GM18870 (cell line): ENCODE measurements at regions not wholly inside any gene's neighbourhood (a gene's known extent, or its start where the extent isn't known, plus 50 kb on each side); places are given as distances from the start of the nearest gene placed in this dataset.
"Not testable (repeated sequence)": the region's sequence is repeated elsewhere in the genome, so short reads cannot be mapped to it uniquely, and the experiment has no call there.

Experiments used
- ATAC-seq: cut with Tn5 transposase; IDR thresholded peaks from one replicate; pipeline ENCODE4 v1.9.1; 2021; ENCODE audit warnings: moderate library complexity; ENCODE audit not compliant: unreplicated experiment

GRCh38 chr17:70278844-70279462 is 109.6 kb downstream of the KCNJ2 start:
- ATAC-seq, result no peak

DNA sequence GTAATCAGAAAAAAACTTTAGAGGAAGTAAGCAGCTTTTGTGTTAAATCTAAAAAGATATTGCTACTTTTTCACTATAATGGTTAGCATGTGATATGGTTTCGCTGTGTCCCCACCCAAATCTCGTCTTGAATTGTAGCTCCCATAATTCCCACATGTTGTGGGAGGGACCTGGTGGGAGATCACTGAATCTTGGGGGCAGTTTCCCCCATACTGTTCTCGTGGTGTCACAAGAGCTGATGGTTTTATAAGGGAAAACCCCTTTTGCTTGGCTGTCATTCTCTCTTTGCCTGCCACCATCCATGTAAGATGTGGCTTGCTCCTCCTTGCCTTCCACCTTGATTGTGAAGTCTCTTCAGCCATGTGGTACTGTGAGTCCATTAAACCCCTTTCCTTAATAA is 117.1 kb downstream of the KCNJ2 start:
- ATAC-seq, result no peak

DNA sequence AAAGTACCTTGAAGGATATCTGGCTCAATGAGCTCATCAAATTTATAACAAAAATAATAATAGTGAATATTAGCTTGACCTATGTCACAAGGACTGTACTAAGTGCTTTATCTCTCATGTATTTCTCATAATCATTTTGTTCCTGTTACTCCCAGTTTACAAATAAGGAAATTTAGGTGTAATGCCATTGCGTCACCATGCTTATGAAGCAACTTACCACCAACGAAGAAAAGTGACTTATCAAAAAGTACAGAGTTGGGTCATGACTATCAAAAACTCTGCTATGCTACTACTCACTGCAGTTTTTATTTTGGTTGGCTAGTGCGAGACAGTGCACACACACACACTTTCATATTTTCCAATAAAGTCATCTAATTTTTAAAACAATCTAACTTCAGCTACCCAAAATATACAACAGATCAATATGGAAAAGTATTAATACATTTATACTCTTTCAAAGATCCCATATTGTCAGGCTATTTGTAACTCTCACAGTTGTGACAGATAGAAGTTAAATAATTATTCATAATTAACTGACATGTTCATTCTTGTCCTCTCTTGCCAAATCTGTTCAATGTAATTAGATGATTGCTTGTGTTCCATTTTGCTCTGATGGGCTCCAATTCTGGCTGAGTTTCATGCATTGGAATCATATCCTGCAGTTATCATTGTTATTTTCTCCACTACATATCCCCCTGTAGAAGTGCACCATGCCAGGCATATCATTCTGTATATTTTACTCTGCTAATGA is 119.4 kb downstream of the KCNJ2 start:
- no peak for ATAC-seq

DNA sequence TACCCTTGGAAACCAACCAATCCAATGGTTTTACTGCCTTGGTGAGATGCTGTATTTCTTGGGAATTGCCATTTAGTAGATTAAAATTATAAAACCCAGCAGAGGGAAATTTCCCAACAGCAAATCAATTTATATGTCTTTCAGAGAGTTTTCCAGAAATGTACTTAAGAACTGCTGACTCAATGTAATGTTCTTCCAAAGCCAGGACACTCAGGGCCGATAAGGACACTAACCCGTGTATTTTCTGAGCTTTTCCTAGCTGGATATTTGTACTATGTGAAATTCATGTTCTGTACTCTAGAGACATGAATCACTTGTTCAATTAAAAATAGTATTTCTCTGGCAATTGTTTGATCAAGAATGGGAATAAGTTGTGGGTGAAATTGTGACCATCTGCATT is 121.4 kb downstream of the KCNJ2 start:
- ATAC-seq, result no peak

GRCh38 chr17:70292366-70292765 is 123.0 kb downstream of the KCNJ2 start:
- ATAC-seq, result no peak

DNA sequence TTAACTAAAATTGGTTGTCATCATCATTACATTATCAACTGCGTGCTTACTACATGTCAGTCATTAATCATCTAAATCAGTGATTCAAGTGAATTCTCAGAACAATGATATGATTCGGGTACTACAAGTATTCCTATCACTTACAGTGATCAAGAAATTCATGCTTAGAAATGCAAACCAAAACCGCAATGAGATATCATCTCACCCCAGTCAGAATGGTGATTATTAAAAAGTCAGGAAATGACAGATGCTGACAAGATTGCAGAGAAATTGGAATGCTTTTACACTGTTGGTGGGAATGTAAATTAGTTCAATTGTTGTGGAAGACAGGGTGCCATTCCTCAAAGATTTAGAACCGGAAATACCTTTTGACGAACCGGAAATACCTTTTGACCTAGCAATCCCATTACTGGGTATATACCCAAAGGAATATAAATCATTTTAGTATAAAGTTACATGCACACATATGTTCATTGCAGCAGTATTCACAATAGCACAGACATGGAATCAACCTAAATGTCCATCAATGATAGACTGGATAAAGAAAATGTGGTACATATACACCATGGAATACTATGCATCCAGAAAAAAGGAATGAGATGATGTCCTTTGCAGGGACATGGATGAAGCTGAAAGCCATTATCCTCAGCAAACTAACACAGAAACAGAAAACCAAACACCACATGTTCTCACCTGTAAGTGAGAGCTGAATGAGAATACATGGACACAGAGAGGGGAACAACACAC is 124.4 kb downstream of the KCNJ2 start:
- not testable (repeated sequence) for ATAC-seq

- ATAC-seq, result no peak
Measured at GRCh38 chr17:70295329-70295728, 126.0 kb downstream of the KCNJ2 start.

GRCh38 chr17:70295731-70296130 is 126.4 kb downstream of the KCNJ2 start:
- ATAC-seq, result no peak

DNA sequence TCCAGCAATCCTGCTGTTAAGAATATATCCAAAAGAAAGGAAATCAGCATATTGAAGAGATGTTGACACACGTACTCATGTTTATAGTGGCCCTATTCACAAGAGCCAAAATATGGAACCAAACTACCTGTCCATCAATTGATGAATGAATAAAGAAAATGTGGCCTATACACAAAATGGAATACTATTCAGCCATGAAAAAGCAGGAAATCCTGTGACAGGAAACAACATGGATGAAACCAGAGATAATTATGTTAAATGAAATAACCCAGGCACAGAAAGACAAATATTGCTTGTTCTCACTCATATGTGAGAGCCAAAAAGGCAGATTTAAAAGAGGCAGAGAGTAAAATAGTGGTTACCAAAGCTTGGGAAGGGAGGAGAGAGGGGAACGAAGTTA is 127.1 kb downstream of the KCNJ2 start:
- no peak for ATAC-seq

DNA sequence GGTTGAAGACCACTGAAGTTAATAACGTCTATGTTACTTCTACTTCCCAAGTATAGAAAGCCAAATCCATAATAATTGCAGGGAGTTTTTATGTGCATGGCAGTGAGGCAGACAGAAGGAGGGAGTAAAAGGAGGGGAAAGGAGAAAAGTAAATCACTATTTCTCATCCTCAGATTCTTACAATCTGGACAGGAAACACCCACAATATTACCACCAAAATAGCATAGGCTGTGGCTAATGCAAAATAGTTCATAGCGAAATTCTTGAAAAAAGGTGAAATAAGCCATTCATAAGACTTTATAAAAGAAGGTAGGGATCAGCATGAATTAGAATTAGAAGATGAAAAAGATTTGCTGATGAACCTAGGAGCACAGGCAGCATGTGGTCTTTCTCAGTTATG is 128.1 kb downstream of the KCNJ2 start:
- no peak for ATAC-seq

DNA sequence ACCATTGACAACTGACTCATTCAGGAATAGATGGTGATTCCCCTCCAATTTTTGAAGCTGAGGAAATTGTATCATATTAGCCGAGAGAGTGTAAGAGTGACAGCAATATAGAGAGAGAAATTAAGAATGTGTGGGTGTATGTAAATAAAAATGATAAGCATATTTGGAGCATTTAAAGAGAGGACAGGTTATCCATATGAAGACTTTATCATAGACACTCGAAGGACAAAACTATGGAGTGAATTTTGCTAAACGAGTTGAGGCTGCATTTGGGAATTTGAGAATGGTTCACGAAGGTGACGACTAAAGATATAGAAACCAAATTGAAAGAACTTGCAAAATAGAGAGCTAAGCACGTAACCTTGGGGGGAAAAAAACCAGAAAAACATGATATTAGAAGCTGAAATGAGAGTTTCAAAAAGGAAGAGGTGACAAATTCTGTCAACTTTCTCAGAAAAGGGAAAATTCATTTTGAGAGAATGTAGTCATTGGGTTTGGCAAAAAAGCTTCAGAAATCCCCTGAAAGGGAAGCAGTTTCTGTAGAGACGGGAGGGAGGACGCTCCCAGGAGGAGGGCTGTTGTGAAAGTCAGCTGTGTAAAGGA is 129.7 kb downstream of the KCNJ2 start:
- peak; percentile 56 for ATAC-seq

- no peak for ATAC-seq
Measured at GRCh38 chr17:70307430-70308225, 138.3 kb downstream of the KCNJ2 start.

DNA sequence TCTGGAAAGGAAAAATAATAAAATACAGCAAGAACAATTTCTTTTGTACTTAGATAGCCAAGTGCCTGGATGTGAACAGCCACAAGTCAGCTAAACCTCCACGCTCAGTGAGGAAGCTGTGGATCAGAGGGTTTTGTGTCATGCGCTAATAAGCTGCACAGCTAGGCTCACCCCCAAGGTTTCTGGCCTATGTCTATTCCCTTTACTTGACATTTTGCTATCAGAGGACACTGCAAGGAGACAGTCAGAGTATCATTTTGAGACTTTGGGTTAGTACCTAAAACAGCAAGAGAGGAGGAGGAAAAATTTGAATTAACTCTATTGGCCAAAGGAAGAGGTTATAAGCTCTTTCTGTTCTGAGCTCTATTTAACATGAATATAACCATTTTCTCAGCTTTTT is 139.3 kb downstream of the KCNJ2 start:
- ATAC-seq, result no peak

DNA sequence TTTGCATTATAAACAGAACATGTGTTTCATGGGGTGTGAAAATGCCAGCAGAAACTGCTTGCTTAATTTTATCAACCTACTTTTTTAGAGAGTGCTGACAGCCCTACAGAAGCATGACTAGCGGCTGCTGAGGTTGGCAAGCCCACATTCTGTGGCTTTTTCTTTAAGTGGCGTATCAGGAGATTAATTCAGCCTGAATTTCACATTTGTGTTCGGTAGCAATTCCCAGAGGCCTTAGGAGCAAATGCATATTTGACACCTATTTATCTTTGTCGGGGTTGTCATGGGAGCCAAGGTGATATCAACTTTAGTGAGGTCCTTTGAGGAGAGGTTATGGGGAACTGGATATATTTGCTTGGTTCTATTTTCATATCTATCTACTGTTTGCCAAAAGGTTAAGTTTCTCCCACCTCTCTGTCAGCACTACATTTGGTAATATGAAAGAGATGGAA is 140.9 kb downstream of the KCNJ2 start:
- no peak for ATAC-seq

DNA sequence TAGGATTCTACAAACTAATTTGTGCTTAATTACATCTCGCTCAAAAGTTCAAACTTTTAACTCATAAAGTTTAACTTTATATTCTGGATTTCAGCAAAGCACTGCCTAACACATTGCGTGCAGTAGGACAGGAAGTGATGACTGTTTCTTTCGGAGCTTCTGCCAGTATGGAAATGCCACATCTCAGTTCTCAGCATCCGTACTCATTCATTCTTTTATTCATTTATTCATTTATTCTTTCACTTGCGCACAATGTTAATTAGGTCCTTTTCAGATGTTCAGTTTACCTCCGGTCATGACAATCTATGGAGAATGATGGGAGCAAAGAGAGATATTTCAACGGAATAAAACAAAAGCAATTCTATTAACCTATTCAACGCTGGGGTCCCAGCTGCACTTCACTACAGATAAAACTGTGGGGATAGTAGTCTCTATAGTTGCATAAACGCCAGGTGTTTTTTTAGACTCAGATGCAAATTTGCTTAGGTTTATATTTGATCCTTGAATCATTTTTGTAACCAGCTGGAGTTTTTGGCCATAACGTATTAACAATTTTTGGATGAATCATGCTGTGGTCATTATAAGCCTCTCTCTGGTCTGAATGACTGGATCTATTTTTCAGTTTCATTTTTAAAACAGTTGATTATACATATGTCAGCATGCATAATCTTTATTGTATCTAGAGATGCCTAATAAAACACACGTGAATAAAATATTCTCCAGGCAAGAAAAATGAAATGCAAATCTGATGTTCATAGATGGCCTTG is 143.9 kb downstream of the KCNJ2 start:
- ATAC-seq, result no peak

GRCh38 chr17:70314096-70314495 is 144.8 kb downstream of the KCNJ2 start:
- ATAC-seq, result no peak

- ATAC-seq, result no peak
Measured at GRCh38 chr17:70314506-70314905, 145.2 kb downstream of the KCNJ2 start.

DNA sequence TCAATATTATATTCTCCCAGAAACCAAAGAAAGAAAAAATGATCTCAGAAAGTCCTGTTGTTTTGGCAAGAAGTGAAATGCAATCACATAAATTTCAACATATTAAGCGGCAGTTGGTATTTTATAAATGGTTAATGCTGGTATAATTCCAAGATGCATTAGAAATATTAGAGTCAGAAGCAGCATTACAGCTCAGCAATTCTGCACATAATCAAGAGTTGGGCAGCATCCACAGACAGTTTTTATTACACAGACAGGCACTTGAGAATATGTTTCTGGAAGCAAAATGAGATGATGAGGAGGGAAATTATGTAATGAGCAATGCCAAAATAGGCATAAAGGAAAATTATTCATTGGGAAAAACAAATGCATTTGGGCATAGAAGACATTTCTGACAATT is 148.1 kb downstream of the KCNJ2 start:
- no peak for ATAC-seq

- ATAC-seq, result no peak
Measured at GRCh38 chr17:70318051-70318450, 148.7 kb downstream of the KCNJ2 start.

- no peak for ATAC-seq
Measured at GRCh38 chr17:70319516-70319915, 150.2 kb downstream of the KCNJ2 start.
